GM18499 (cell line): ENCODE measurements at regions not wholly inside any gene's neighbourhood (a gene's known extent, or its start where the extent isn't known, plus 50 kb on each side); places are given as distances from the start of the nearest gene placed in this dataset.

Source experiments
- ATAC-seq: cut with Tn5 transposase; IDR thresholded peaks from one replicate; pipeline ENCODE4 v1.9.1; 2021; ENCODE audit warnings: moderate number of reproducible peaks; ENCODE audit not compliant: insufficient read depth, unreplicated experiment

- no peak for ATAC-seq
These were observed 99.5 kb upstream of the FOXC1 start for GRCh38 chr6:1510239-1510638.

GRCh38 chr6:1513215-1513780 is 96.4 kb upstream of the FOXC1 start:
- ATAC-seq, result no peak

GRCh38 chr6:1514078-1514477 is 95.6 kb upstream of the FOXC1 start:
- no peak for ATAC-seq

DNA sequence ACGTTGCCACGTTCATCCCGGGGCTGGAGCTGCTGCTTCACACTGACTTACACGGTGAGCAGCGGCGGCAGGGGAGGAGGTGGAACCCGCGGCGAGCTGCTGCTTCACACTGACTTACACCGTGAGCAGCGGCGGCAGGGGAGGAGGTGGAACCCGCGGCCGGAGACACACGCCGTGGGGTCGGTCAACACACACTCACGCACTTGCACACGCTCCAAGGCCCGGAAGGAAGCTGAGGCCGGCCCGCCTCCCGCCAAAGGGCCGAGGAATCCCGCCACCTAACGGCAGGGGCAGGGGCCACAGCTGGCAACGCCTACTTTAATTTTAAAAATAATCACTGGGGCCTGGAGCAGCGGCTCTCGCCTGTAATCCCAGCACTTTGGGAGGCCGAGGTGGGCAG is 94.4 kb upstream of the FOXC1 start:
- ATAC-seq, result no peak

DNA sequence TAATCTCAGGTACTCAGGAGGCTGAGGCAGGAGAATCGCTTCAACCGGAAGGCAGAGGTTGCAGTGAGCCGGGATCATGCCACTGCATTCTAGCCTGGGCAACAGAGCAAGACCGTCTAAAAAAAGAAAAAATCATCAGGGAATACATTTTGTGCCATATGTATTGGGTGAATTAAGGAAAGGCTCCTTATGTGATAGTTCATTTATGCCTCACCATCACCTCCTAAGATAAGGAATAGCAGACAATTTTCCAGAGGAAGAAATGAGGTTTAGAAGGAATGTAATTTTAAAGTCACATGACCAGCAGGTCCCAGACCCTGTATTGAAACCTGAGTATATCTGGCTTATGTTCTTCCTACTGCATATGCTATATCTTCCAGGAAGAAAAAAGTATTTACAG is 93.9 kb upstream of the FOXC1 start:
- ATAC-seq, result no peak

GRCh38 chr6:1516742-1517520 is 92.8 kb upstream of the FOXC1 start:
- ATAC-seq, result no peak

DNA sequence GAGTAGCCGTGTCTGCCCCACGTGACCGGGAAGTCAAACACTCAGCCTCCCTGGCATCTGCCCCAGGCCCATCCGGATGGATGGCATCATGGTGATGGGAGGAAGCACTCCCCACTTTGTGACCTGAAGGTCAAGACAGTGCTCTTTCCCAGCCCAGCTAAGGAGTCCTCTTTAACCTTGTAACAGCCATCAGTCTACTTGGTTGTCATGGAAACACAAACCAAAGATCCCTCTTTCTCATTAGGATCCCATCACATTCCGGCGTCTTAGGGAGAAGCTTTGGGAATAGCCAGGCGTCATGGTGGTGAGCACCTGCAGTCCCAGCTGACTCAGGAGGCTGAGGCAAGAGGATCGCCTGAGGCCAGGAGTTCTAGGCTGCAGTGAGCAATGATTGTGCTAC is 90.9 kb upstream of the FOXC1 start:
- ATAC-seq, result no peak

DNA sequence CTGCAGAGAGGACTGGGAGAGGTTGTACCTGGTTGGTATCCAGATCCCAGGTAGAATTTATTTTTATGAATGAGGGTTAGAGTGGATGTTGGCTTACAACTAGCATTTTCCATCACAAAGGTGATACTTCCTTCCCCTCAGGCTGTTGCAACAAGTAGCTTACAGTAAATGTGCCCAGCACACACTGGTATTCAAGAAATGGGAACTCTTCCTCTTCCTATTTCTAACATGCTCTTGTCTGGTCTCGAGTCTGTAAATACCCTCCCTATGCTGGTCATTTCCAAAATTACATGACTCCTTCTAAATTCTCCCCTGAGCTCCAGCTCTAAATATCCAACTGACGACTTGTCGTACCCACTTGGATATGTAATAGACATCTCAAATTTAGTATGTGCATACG is 90.1 kb upstream of the FOXC1 start:
- ATAC-seq, result no peak

DNA sequence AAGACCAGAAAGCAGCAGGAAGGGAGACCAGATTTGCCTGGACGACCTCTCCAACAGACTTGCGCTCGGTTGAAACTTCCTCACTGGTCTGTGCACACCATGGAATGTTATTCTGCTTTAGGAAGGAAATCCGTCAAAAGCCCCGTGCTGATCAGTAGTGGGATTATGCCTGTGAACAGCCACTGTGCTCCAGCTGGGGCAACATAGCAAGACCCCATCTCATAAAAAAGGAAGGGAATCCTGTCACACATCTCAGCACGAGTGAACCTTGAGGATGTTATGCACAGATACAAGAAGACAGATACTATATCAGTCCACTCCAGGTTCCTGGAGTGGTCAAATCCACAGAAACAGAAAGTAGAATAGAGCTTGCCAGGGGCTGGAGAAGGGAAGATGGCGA is 86.9 kb upstream of the FOXC1 start:
- no peak for ATAC-seq

DNA sequence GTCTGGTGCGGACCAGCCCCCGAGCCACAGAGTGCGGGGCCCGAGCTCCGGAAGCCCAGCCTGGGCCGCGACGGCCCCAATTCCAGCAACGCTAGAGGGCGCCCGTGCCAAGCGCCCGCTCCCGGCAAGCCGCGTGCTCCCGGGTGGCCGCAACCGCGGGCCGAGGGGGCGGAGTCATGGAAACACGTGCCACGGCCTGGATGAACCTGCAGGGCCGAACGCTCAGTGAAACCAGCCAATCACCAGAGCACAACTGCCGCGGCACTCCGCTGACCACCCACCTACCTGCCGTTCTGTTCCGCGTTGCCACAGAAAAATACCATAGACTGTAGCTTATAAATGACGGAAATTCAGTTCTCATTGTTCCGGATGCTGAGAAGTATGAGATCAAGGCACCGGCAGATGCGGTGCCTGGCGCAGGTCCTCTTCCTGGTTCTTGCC is 85.7 kb upstream of the FOXC1 start:
- ATAC-seq, result no peak

- ATAC-seq, result no peak
These were observed 84.2 kb upstream of the FOXC1 start for GRCh38 chr6:1525364-1526038.

DNA sequence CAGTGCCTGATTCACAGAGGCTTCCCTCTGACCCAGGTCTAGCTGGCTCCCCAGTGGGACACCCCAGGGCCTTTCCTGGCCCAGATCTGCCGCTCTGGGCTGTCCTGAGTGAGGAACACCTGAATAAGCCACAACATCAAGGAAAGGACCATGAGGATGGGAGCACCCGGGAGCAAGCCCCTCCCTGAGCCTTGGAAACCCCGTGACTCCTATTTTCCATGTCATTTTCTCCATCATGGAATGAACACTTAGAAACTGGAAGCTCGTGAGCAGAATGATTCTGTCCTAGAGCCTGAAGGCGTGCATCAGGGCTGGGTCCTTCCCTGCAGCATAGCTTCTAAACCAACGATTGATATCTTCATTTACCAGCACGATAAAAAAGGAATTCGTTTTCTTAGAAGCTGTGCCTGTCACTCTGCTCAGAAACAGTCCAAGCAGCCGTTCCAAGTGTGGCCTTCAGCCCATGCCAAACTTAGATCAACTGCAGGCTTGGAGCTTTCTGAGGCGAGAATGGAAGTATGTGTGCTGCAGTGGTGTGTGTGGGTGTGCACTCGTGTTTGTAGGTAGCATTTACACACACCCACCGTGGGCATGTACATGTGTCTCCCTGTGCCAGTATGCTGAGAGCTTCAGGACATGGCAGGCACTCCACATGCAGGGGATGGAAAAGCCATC is 83.2 kb upstream of the FOXC1 start:
- ATAC-seq, result no peak

DNA sequence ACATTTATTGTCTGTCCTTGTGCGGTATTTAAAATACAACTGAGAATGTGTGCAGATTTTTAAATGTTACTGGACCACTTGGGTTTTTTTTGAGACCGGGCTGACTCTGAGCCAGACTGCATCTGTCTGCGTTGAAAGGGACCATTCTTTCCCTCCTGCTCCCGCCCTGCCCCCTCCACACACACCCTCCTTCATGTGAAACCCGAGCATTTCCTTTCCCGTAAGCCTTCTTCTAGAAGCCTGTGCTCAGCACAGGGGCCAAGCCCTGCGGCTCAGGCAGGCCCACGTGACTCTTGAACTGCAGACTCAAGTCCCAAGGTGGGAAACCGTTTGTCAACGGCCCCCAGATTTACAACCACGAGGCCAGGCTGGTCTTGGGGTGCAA is 82.7 kb upstream of the FOXC1 start:
- ATAC-seq, result no peak

- ATAC-seq, result no peak
These were observed 74.4 kb upstream of the FOXC1 start for GRCh38 chr6:1535295-1535694.

GRCh38 chr6:1536526-1537429 is 72.9 kb upstream of the FOXC1 start:
- ATAC-seq, result no peak

- ATAC-seq, result no peak
These were observed 71.3 kb upstream of the FOXC1 start for GRCh38 chr6:1538369-1538768.

DNA sequence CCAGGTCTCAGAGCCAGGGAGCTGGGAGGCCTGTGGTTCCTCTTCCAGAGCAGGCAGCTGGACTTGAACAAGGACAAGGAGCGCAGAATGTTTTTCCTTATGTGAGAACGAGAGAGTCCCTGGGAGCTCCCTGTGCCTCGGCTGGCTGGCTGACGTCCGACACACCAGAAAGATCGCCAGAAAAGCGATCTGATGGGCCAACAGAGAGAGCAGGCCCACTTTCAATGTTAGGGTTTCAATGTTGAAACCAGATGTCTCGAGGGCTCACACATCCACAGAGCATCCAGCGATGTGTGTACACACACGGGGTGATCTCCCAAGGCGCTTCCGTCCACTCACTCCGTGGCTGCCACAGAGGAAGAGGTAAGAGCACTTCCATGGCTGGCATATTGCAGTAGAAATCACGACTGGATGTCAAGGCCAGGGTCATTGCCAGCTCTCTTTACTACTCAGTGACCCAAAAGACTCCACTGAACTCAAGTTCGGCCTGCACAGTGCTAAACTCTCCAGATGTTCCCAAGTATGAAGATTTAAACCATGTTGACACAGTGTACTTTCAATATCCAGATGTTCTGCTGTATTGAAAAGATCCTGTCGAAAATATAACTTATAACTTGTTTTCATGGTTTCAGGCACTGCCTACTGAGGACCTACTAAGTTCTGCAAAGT is 70.8 kb upstream of the FOXC1 start:
- no peak for ATAC-seq

DNA sequence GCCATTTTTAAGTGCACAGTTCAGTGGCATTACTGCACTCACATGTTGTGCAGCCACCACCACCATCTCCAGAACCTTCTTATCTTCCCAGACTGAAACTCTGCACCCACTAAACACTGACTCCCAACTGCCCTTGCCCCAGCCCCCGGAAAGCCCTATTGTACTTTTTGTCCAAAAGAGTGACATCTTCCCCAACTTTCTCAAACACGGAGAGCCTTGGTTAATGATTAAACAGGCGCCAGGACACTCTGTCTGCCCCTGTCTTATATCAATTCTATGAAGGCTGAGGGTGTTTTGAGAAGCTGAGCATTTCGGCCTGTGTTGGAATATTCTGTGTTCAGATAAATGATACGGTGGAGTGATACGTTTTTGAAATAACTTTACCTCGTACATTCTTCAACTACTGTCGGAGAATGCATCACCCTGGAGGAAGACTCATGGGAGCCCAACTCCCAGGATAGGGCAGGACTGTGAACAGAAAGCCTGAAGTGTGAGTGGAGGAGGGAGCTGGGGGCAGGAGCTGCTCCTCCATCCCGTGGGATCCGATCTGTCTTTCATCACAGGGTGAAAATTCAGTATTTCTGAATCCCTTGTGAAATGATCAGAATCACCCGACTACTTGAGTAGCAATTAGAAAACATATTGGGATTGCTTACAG is 68.7 kb upstream of the FOXC1 start:
- ATAC-seq, result no peak

DNA sequence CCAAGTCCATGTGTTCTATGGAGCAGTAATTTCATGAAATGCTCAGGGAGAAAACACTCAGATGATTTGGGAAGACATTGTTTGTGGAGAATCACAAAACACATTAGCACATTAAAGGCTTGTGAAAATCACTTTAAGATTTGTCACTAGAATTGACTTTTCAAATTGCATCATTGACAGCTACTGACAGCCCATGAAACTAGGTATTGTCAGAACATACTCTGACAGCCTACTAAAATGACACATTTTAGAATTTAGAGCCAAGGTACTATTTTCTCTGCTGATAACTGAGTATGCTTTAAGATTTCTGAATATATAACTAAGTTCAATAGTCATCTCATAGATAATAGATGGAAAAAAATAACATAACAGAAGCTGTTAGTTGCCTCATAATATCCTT is 67.4 kb upstream of the FOXC1 start:
- no peak for ATAC-seq
